ENCODE measurements at regions not wholly inside any gene's neighbourhood (a gene's known extent, or its start where the extent isn't known, plus 50 kb on each side); places are given as distances from the start of the nearest gene placed in this dataset.

DNA sequence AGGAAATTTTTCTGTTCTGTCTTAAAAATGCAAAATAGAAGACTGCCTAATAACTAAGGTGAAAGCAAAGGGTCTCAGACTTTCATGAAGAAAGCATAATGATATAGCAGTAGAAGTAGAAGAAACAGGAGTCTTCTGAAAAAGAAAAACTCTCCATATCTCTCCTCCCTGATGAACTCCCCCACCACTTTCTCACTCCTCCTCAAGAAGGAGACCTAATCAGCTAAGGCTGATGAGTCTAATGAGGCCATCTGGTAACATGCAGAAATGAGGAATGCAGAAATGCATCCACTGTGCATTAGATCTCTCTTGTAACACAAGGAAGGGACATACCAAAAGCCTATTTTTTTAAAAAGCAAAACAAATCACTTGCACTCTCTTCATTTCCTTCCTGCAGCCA is 273.7 kb upstream of the UBE2E3 start:
- TF ChIP-seq, protein P1, sequence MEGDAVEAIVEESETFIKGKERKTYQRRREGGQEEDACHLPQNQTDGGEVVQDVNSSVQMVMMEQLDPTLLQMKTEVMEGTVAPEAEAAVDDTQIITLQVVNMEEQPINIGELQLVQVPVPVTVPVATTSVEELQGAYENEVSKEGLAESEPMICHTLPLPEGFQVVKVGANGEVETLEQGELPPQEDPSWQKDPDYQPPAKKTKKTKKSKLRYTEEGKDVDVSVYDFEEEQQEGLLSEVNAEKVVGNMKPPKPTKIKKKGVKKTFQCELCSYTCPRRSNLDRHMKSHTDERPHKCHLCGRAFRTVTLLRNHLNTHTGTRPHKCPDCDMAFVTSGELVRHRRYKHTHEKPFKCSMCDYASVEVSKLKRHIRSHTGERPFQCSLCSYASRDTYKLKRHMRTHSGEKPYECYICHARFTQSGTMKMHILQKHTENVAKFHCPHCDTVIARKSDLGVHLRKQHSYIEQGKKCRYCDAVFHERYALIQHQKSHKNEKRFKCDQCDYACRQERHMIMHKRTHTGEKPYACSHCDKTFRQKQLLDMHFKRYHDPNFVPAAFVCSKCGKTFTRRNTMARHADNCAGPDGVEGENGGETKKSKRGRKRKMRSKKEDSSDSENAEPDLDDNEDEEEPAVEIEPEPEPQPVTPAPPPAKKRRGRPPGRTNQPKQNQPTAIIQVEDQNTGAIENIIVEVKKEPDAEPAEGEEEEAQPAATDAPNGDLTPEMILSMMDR (IDR thresholded peaks at IDR 0.05): no peak
- no peak for TF ChIP-seq POLR2A (IDR thresholded peaks at IDR 0.05)

Measured in Peyer's patch (tissue), 4 donors.